ENCODE measurements at regions not wholly inside any gene's neighbourhood (a gene's known extent, or its start where the extent isn't known, plus 50 kb on each side); places are given as distances from the start of the nearest gene placed in this dataset.

DNA sequence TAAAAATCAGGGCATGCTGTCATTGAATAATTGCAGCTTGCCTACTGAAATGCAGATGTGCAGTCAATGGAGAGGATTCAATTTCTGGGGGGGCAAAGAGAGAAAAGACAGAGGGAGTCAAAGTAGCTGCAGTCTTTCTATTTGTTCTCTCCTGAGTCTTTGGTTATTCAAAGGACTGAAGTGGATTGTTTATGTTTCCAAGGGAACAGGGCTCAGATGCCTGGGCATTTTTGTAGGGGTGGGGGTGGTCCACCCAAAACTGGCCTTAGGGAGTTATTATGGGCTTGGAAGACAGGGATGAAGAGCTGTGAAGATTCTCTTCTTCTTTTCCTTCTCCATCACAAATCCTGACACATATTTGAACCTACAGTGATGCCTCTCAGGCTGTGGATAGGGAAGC lies 408.8 kb upstream of the DAB1 start:
- H2AFZ ChIP-seq (ENCODE audit: low read depth, low read length): no peak overlapping the region
- FAIRE-seq: no peak
- CTCF ChIA-PET (ENCODE audit: low intra/inter-chr PET ratio): no interaction called here

More for the DNA sequence above, 408.8 kb upstream of the DAB1 start:
- H3K4me3 ChIP-seq: no peak overlapping the region
- H3K9ac ChIP-seq (ENCODE audit: insufficient read depth in 1 of 2, low read depth in 2 of 2, low read length in 2 of 2): no peak overlapping the region
- no TSS peak for BruUV-seq (replicated peaks)
- POLR2A ChIA-PET: no interaction called here
- no peaks in the 10 kb centered on the region for H3K4me1 ChIP-seq (replicated peaks in 1 of 2; ENCODE audit: control insufficient read depth in 2 of 2, insufficient read depth in 2 of 2, low read length in 2 of 2)
- H3K36me3 ChIP-seq (ENCODE audit: control insufficient read depth, insufficient read depth, low read length): no peaks in the 10 kb centered on the region
- H3K4me2 ChIP-seq (ENCODE audit: insufficient read depth, low read length): no peak overlapping the region
- no peaks in the 10 kb centered on the region for H3K9me1 ChIP-seq (ENCODE audit: control insufficient read depth, insufficient read depth, low read length)
- in situ Hi-C loops (cut with MboI): no loop called here
- TF ChIP-seq, protein P1, sequence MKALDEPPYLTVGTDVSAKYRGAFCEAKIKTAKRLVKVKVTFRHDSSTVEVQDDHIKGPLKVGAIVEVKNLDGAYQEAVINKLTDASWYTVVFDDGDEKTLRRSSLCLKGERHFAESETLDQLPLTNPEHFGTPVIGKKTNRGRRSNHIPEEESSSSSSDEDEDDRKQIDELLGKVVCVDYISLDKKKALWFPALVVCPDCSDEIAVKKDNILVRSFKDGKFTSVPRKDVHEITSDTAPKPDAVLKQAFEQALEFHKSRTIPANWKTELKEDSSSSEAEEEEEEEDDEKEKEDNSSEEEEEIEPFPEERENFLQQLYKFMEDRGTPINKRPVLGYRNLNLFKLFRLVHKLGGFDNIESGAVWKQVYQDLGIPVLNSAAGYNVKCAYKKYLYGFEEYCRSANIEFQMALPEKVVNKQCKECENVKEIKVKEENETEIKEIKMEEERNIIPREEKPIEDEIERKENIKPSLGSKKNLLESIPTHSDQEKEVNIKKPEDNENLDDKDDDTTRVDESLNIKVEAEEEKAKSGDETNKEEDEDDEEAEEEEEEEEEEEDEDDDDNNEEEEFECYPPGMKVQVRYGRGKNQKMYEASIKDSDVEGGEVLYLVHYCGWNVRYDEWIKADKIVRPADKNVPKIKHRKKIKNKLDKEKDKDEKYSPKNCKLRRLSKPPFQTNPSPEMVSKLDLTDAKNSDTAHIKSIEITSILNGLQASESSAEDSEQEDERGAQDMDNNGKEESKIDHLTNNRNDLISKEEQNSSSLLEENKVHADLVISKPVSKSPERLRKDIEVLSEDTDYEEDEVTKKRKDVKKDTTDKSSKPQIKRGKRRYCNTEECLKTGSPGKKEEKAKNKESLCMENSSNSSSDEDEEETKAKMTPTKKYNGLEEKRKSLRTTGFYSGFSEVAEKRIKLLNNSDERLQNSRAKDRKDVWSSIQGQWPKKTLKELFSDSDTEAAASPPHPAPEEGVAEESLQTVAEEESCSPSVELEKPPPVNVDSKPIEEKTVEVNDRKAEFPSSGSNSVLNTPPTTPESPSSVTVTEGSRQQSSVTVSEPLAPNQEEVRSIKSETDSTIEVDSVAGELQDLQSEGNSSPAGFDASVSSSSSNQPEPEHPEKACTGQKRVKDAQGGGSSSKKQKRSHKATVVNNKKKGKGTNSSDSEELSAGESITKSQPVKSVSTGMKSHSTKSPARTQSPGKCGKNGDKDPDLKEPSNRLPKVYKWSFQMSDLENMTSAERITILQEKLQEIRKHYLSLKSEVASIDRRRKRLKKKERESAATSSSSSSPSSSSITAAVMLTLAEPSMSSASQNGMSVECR (CRISPR knock-in tag; IDR thresholded peaks at IDR 0.05): no peak
- TF ChIP-seq CTBP1 (IDR thresholded peaks at IDR 0.05; ENCODE audit: borderline replicate concordance): no peak
- TF ChIP-seq ZNF76 (CRISPR knock-in tag; IDR thresholded peaks at IDR 0.05; ENCODE audit: borderline replicate concordance): no peak
- no peak for TF ChIP-seq HNRNPLL (IDR thresholded peaks at IDR 0.05; ENCODE audit: low read depth, low read length, poor library complexity, severe bottlenecking)
- no peak for TF ChIP-seq SNIP1 (IDR thresholded peaks at IDR 0.05; ENCODE audit: low read depth)
- no peak for TF ChIP-seq ZNF586 (CRISPR knock-in tag; conservative IDR thresholded peaks at IDR 0.05)
- TF ChIP-seq, protein P2, sequence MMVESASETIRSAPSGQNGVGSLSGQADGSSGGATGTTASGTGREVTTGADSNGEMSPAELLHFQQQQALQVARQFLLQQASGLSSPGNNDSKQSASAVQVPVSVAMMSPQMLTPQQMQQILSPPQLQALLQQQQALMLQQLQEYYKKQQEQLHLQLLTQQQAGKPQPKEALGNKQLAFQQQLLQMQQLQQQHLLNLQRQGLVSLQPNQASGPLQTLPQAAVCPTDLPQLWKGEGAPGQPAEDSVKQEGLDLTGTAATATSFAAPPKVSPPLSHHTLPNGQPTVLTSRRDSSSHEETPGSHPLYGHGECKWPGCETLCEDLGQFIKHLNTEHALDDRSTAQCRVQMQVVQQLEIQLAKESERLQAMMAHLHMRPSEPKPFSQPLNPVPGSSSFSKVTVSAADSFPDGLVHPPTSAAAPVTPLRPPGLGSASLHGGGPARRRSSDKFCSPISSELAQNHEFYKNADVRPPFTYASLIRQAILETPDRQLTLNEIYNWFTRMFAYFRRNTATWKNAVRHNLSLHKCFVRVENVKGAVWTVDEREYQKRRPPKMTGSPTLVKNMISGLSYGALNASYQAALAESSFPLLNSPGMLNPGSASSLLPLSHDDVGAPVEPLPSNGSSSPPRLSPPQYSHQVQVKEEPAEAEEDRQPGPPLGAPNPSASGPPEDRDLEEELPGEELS (CRISPR knock-in tag; IDR thresholded peaks at IDR 0.05; ENCODE audit: borderline replicate concordance): no peak
- no peak for TF ChIP-seq TAF9B (IDR thresholded peaks at IDR 0.05; ENCODE audit: partially characterized antibody)
- no peak for TF ChIP-seq ZNF436 (CRISPR knock-in tag; IDR thresholded peaks at IDR 0.05)
- TF ChIP-seq PTBP1 (IDR thresholded peaks at IDR 0.05; ENCODE audit: low read depth, low read length): no peak
- no peak for TF ChIP-seq ZNF217 (CRISPR knock-in tag; IDR thresholded peaks at IDR 0.05)
- no peak for TF ChIP-seq ZNF224 (CRISPR knock-in tag; IDR thresholded peaks at IDR 0.05)
- H3K27me3 ChIP-seq (ENCODE audit: control insufficient read depth in 2 of 2, insufficient read depth in 2 of 2, low read length in 2 of 2): no peaks in the 10 kb centered on the region
- H3K27ac ChIP-seq (ENCODE audit: extremely low read depth, low read depth, low read length): no peak overlapping the region
- intact Hi-C loops (cut with micrococcal nuclease): no loop called here
- H3K79me2 ChIP-seq (ENCODE audit: control insufficient read depth, insufficient read depth, low read length): no peaks in the 10 kb centered on the region
- H4K20me1 ChIP-seq (replicated peaks; ENCODE audit: control insufficient read depth, insufficient read depth, low read length): no peaks in the 10 kb centered on the region
- ATAC-seq (no peak), DNase-seq (ENCODE audit: extremely low read depth in 1 of 4, low spot score in 3 of 4) (no peak)
- no peaks in the 10 kb centered on the region for H3K9me3 ChIP-seq (replicated peaks; ENCODE audit: control insufficient read depth, insufficient read depth, low read depth, low read length)

All from K562 (cell line).